ENCODE measurements at regions not wholly inside any gene's neighbourhood (a gene's known extent, or its start where the extent isn't known, plus 50 kb on each side); places are given as distances from the start of the nearest gene placed in this dataset.

DNA sequence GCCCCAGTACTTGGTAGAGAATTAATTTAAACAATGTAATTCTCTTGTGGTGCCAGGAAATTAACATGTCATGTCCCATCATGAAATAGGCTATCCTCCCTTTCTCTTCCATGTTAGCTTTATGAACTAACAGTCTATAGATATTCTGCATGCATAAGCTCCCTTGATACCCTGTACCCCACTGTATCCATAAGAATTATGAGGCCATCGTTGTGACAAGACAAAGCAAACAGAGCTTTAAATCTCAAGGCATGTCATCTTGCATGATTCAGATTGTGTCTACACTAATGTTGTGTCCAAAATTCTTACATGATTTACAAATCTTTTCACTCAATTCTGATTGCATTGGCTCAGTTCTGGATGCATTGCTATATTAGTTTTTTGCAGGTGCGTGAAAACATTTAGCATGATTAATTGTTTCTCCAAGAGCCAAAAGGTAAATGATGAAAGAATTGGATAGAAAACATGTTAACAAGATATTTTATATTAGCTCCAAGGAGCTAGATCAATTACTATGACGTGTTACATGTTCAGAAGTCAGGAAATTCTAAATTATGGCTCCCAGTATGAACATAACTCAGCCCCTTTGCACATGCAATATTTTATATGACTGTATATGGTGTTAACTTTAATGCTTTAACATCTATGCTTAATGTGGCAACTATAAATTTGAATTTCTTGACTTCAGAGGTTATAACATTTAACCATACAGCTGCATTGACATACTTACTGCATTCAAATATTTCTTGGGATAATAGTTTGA, 620.3 kb downstream of the SLC4A3 start:
- H3K27me3 ChIP-seq = no peaks in the 10 kb centered on the region
- DNase-seq (ENCODE audit: low read depth in 1 of 2, low spot score in 1 of 2) = no peak
- no peaks in the 10 kb centered on the region for H3K9me3 ChIP-seq (ENCODE audit: low read depth)
- H3K36me3 ChIP-seq = no peaks in the 10 kb centered on the region
- TF ChIP-seq CTCF (IDR thresholded peaks at IDR 0.05; ENCODE audit: low read depth, low read length) = no peak
- H3K4me1 ChIP-seq (ENCODE audit: low read depth) = no peaks in the 10 kb centered on the region
- no peak overlapping the region for H3K4me3 ChIP-seq
- no peak overlapping the region for H3K27ac ChIP-seq

DNA sequence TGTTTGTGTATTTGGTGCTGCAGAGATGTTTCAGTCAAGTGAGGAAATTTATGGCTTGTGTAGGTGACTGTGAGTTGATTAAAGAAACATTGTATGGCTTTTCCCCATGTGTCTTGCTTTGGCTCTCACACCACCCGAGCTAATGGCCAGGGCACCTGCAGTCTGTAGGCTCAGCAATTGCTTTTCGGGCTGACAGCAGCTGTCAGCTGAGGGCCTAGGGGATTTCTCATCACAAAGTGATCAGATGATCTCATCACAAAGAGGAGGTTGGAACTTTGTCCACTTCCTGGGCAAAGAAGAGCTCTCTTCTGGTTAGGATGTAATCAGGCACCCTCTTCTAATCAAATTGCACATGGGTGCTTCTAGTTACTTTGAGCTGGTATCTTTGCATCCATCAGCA, 632.2 kb downstream of the SLC4A3 start:
- H3K4me3 ChIP-seq = no peak overlapping the region
- no peaks in the 10 kb centered on the region for H3K4me1 ChIP-seq (ENCODE audit: low read depth)
- H3K27me3 ChIP-seq = no peaks in the 10 kb centered on the region
- H3K27ac ChIP-seq = no peak overlapping the region
- no peak for TF ChIP-seq CTCF (IDR thresholded peaks at IDR 0.05; ENCODE audit: low read depth, low read length)
- no peak for DNase-seq (ENCODE audit: low read depth in 1 of 2, low spot score in 1 of 2)
- H3K36me3 ChIP-seq = no peaks in the 10 kb centered on the region
- H3K9me3 ChIP-seq (ENCODE audit: low read depth) = no peaks in the 10 kb centered on the region

GRCh38 chr2:220263300-220263699, 635.9 kb downstream of the SLC4A3 start:
- TF ChIP-seq CTCF (IDR thresholded peaks at IDR 0.05; ENCODE audit: low read depth, low read length) = no peak
- H3K9me3 ChIP-seq (ENCODE audit: low read depth) = no peaks in the 10 kb centered on the region

GRCh38 chr2:220269367-220269766, 641.9 kb downstream of the SLC4A3 start:
- Histone ChIP-seq H3K27me3 (no peaks in the 10 kb centered on the region), H3K9me3 (ENCODE audit: low read depth) (no peaks in the 10 kb centered on the region), H3K4me1 (ENCODE audit: low read depth) (no peaks in the 10 kb centered on the region), H3K4me3 (no peak overlapping the region), H3K27ac (no peak overlapping the region), H3K36me3 (no peaks in the 10 kb centered on the region)
- DNase-seq (ENCODE audit: low read depth in 1 of 2, low spot score in 1 of 2) = no peak
- no peak for TF ChIP-seq CTCF (IDR thresholded peaks at IDR 0.05; ENCODE audit: low read depth, low read length)

More at GRCh38 chr2:220263300-220263699, 635.9 kb downstream of the SLC4A3 start:
- DNase-seq (ENCODE audit: low read depth in 1 of 2, low spot score in 1 of 2) = no peak
- Histone ChIP-seq H3K27ac (no peak overlapping the region), H3K4me3 (no peak overlapping the region), H3K36me3 (no peaks in the 10 kb centered on the region), H3K27me3 (no peaks in the 10 kb centered on the region), H3K4me1 (ENCODE audit: low read depth) (no peaks in the 10 kb centered on the region)

GRCh38 chr2:220270481-220271070, 643.1 kb downstream of the SLC4A3 start:
- H3K27me3 ChIP-seq = no peaks in the 10 kb centered on the region
- no peak for TF ChIP-seq CTCF (IDR thresholded peaks at IDR 0.05; ENCODE audit: low read depth, low read length)
- no peak for DNase-seq (ENCODE audit: low read depth in 1 of 2, low spot score in 1 of 2)
- no peaks in the 10 kb centered on the region for H3K9me3 ChIP-seq (ENCODE audit: low read depth)
- H3K4me3 ChIP-seq = no peak overlapping the region
- H3K4me1 ChIP-seq (ENCODE audit: low read depth) = no peaks in the 10 kb centered on the region
- no peak overlapping the region for H3K27ac ChIP-seq
- H3K36me3 ChIP-seq = no peaks in the 10 kb centered on the region

Data from cardiac muscle cell (in vitro differentiated cells and primary cell).